GM12878 (cell line): ENCODE measurements at regions not wholly inside any gene's neighbourhood (a gene's known extent, or its start where the extent isn't known, plus 50 kb on each side); places are given as distances from the start of the nearest gene placed in this dataset.

Experiments
- ATAC-seq: fragments of 200-7000 bp; cut with Tn5 transposase; 3 replicates; pipeline ENCODE4 v1.9.1; 2020; ENCODE audit warnings: mild to moderate bottlenecking, moderate library complexity
- BruUV-seq: library from RNA; stranded (reverse); fragments of 400-500 nt; replicated peaks from 2 replicates; lab custom pipeline; 2021; lab: Mats Ljungman, UMichigan
- CTCF ChIA-PET: fragments of 300-600 bp; sonication (Branson Sonifier 250); formaldehyde crosslinking; extraction: SDS; loops from one replicate; lab custom pipeline; 2021; ENCODE audit warnings: inconsistent platforms; lab: Yijun Ruan, JAX
- POLR2A ChIA-PET: fragments of 350-600 bp; formaldehyde crosslinking; extraction: SDS; loops from one replicate; lab custom pipeline; 2021; ENCODE audit warnings: inconsistent platforms; lab: Charles Lee
- RAD21 ChIA-PET: fragments of 300-600 bp; sonication (Branson Sonifier 250); formaldehyde crosslinking; loops from one replicate; lab custom pipeline; 2023; ENCODE audit warnings: antibody characterized with exemption; ENCODE audit not compliant: unreplicated experiment; lab: Charles Lee
- SMC1A ChIA-PET: fragments of 300-600 bp; sonication (Branson Sonifier 250); formaldehyde crosslinking; loops from one replicate; lab custom pipeline; 2023; ENCODE audit not compliant: unreplicated experiment, uncharacterized antibody; lab: Charles Lee
- DNase-seq: peaks from one replicate; pipeline ENCODE4 v3.0.0-alpha.2; 2011; ENCODE audit warnings: low read depth, low spot score
- FAIRE-seq: peaks from 3 replicates; lab custom pipeline; 2011; peaks lifted over from hg19 to GRCh38; lab: Jason Lieb, UNC
- H2AFZ ChIP-seq: 2 replicates; pipeline ENCODE4 v1.6.0; 2011; ENCODE audit warnings: low read depth, low read length, control low read depth; ENCODE audit not compliant: control insufficient read depth
- H3K27ac ChIP-seq: 2 replicates; pipeline ENCODE4 v1.5.1; 2011; ENCODE audit warnings: control low read depth; ENCODE audit not compliant: control insufficient read depth, insufficient read depth
- H3K27me3 ChIP-seq, 2 experiments: replicated peaks in 1 of 2; 2 replicates each; pipeline versions ENCODE4 v1.6.0 to v1.6.1; 2011; ENCODE audit warnings: low read length in 1 of 2; ENCODE audit not compliant: control insufficient read depth in 2 of 2, insufficient read depth in 2 of 2
- H3K36me3 ChIP-seq, 2 experiments: 2 replicates each; pipeline ENCODE4 v1.5.1; 2011; ENCODE audit warnings: low read length in 1 of 2; ENCODE audit not compliant: control insufficient read depth in 2 of 2, insufficient read depth in 2 of 2
- H3K4me1 ChIP-seq: 2 replicates; pipeline ENCODE4 v1.6.1; 2011; ENCODE audit warnings: mild to moderate bottlenecking, low read length, moderate library complexity, mixed read lengths; ENCODE audit not compliant: control insufficient read depth, insufficient read depth
- H3K4me2 ChIP-seq: 2 replicates; pipeline ENCODE4 v1.6.0; 2011; ENCODE audit warnings: control low read depth; ENCODE audit not compliant: control insufficient read depth, insufficient read depth
- H3K4me3 ChIP-seq: fragments of 200-600 bp; sonication (generic); 2 replicates; pipeline ENCODE4 v1.5.1; 2016
- H3K79me2 ChIP-seq: 2 replicates; pipeline ENCODE4 v1.6.0; 2011; ENCODE audit warnings: low read length; ENCODE audit not compliant: control insufficient read depth, insufficient read depth
- H3K9ac ChIP-seq: 2 replicates; pipeline ENCODE4 v1.8.0; 2011; ENCODE audit warnings: low read length, control low read depth, mixed read lengths; ENCODE audit not compliant: control insufficient read depth, insufficient read depth
- H3K9me3 ChIP-seq: replicated peaks from 3 replicates; pipeline ENCODE4 v1.5.1; 2011; ENCODE audit warnings: mild to moderate bottlenecking, low read length; ENCODE audit not compliant: control insufficient read depth, insufficient read depth
- H4K20me1 ChIP-seq: 2 replicates; pipeline ENCODE4 v1.6.0; 2011; ENCODE audit not compliant: control insufficient read depth, insufficient read depth
- CBX5 ChIP-seq: sonication (generic); IDR thresholded peaks from 2 replicates; pipeline ENCODE4 v1.6.1; 2016; ENCODE audit warnings: low read depth, moderate library complexity, mild to moderate bottlenecking, inconsistent platforms
- ELK1 ChIP-seq: IDR thresholded peaks from 2 replicates; pipeline ENCODE4 v1.6.1; 2012; ENCODE audit warnings: low read depth, low read length, improper control_type of control experiment
- EZH2 ChIP-seq: IDR thresholded peaks from 2 replicates; pipeline ENCODE4 v1.6.1; 2012; ENCODE audit warnings: low read depth, mild to moderate bottlenecking, control low read depth, inconsistent platforms, low read length, borderline replicate concordance; ENCODE audit not compliant: control insufficient read depth
- IKZF2 ChIP-seq, 2 experiments: fragments of 450-650 bp; IDR thresholded peaks; 2 replicates each; pipeline ENCODE4 v1.6.1; 2017; ENCODE audit warnings: mild to moderate bottlenecking in 2 of 2, moderate library complexity in 2 of 2
- KLF5 ChIP-seq: fragments of 450-650 bp; IDR thresholded peaks from 2 replicates; pipeline ENCODE4 v1.6.1; 2014; ENCODE audit warnings: mild to moderate bottlenecking; ENCODE audit not compliant: partially characterized antibody
- NFYB ChIP-seq: IDR thresholded peaks from 2 replicates; pipeline ENCODE4 v1.6.1; 2011; ENCODE audit warnings: low read depth, mild to moderate bottlenecking, low read length, improper control_type of control experiment, moderate library complexity; ENCODE audit not compliant: insufficient read depth
- PRDM15 ChIP-seq: fragments of 450-650 bp; formaldehyde crosslinking; IDR thresholded peaks from 2 replicates; pipeline ENCODE4 v1.4.0; 2020; ENCODE audit warnings: mild to moderate bottlenecking, moderate library complexity
- SMAD1 ChIP-seq: fragments of 450-650 bp; IDR thresholded peaks from 2 replicates; pipeline ENCODE4 v1.6.1; 2018; ENCODE audit warnings: mild to moderate bottlenecking, low read depth; ENCODE audit not compliant: partially characterized antibody
- SMARCA5 ChIP-seq: fragments of 450-650 bp; IDR thresholded peaks from 2 replicates; pipeline ENCODE4 v1.6.1; 2017; ENCODE audit warnings: mild to moderate bottlenecking
- SRF ChIP-seq, 2 experiments: IDR thresholded peaks; 2 replicates each; pipeline ENCODE4 v1.6.1; 2011; ENCODE audit warnings: low read depth in 2 of 2, low read length in 2 of 2, mild to moderate bottlenecking in 1 of 2, moderate library complexity in 1 of 2
- SUPT20H ChIP-seq: IDR thresholded peaks from 2 replicates; pipeline ENCODE4 v1.6.1; 2011; ENCODE audit warnings: low read depth, mild to moderate bottlenecking, low read length, moderate library complexity, borderline replicate concordance; ENCODE audit not compliant: control insufficient read depth
- TBL1XR1 ChIP-seq: IDR thresholded peaks from 2 replicates; pipeline ENCODE4 v1.6.1; 2012; ENCODE audit warnings: low read depth, low read length, improper control_type of control experiment
- ZBED1 ChIP-seq: IDR thresholded peaks from 2 replicates; pipeline ENCODE4 v1.6.1; 2016; ENCODE audit warnings: borderline replicate concordance
- WGBS: methylation state at CpG from one replicate; pipeline ENCODE4 v1.1.6; 2016; ENCODE audit warnings: low lambda C conversion rate; ENCODE audit not compliant: insufficient replicate concordance, insufficient coverage; ENCODE audit errors: missing lambda C conversion rate; 5-methylcytosine and 5-hydroxymethylcytosine counted together
- in situ Hi-C: fragments of 300-500 bp; cut with MboI; formaldehyde crosslinking; loops from 9 replicates; pipeline ENCODE4 v1.14.3; 2018; ENCODE audit warnings: mixed read lengths
- intact Hi-C: fragments of 100-400 bp; cut with micrococcal nuclease; formaldehyde crosslinking; loops from one replicate; pipeline ENCODE4 v1.14.2; 2022; ENCODE audit not compliant: unreplicated experiment
- TF ChIP-seq, protein P1 (sequence below): fragments of 450-650 bp; IDR thresholded peaks from 2 replicates; pipeline ENCODE4 v1.6.1; 2017; ENCODE audit warnings: low read depth, mild to moderate bottlenecking, moderate library complexity
- TF ChIP-seq, protein P2 (sequence below): fragments of 450-650 bp; IDR thresholded peaks from 2 replicates; pipeline ENCODE4 v1.6.1; 2017; ENCODE audit warnings: antibody characterized with exemption, mild to moderate bottlenecking, moderate library complexity

DNA sequence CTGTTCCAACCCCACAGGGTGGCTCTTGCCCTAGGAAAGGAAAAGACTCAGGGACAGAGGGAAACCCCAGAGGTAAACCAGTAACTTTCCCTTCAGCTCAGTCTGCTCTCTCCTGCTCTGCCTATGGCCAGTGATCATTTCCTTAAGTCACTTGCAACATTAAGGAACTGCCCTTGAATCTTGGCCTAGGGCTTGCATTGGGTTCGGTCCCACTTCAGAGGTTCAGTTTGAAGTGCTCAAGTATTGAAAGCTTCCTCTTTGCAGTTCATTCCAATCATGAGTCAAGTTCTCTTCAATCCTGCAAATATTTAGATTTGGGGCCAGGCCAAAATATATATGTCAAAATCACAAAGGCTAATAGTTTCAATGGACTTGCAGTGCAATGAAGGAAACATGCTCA lies 97.7 kb upstream of the IRF2BP2 start:
- ChIA-PET RAD21 (interaction anchor here (1.0 kb wide), 1 partner anchor 16 kb away, joined by 3 read pairs; no protein-coding TSS in a partner anchor), CTCF (interaction anchor here (1.2 kb wide), 1 partner anchor 75 kb away, joined by 4 read pairs; no protein-coding TSS in a partner anchor), POLR2A (interaction anchor here (0.7 to 2.0 kb wide), 4 partner anchors 8 to 64 kb away, joined by 3 to 8 read pairs (median 4); no protein-coding TSS in a partner anchor), SMC1A (interaction anchor here (12.3 kb wide), 1 partner anchor 12 kb away, joined by 255 read pairs; no protein-coding TSS in a partner anchor)
- H3K36me3 ChIP-seq: no peaks in the 10 kb centered on the region
- in situ Hi-C loops: no loop called here
- DNase-seq (no peak), ATAC-seq (no peak), FAIRE-seq (no peak)
- no peak overlapping the region for H3K9ac ChIP-seq
- no peak overlapping the region for H3K4me3 ChIP-seq
- H3K4me2 ChIP-seq: no peak overlapping the region
- H2AFZ ChIP-seq: no peak overlapping the region
- no peaks in the 10 kb centered on the region for H3K79me2 ChIP-seq
- H3K27ac ChIP-seq: no peak overlapping the region
- H3K9me3 ChIP-seq: no peaks in the 10 kb centered on the region; the same call in 2 of the 3 replicates
- no TSS peak for BruUV-seq
- H4K20me1 ChIP-seq: no peaks in the 10 kb centered on the region
- H3K27me3 ChIP-seq: no peaks in the 10 kb centered on the region
- H3K4me1 ChIP-seq: no peaks in the 10 kb centered on the region
- intact Hi-C loops: no loop called here
- WGBS: 89% methylated on average over 1 of the region's 1 CpG
- TF ChIP-seq, protein P1, sequence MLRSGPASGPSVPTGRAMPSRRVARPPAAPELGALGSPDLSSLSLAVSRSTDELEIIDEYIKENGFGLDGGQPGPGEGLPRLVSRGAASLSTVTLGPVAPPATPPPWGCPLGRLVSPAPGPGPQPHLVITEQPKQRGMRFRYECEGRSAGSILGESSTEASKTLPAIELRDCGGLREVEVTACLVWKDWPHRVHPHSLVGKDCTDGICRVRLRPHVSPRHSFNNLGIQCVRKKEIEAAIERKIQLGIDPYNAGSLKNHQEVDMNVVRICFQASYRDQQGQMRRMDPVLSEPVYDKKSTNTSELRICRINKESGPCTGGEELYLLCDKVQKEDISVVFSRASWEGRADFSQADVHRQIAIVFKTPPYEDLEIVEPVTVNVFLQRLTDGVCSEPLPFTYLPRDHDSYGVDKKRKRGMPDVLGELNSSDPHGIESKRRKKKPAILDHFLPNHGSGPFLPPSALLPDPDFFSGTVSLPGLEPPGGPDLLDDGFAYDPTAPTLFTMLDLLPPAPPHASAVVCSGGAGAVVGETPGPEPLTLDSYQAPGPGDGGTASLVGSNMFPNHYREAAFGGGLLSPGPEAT: no peak
- TF ChIP-seq SRF (IDR thresholded peaks at IDR 0.05; ENCODE audit: low read depth in 2 of 2, low read length in 2 of 2) (no peak), PRDM15 (CRISPR knock-in tag) (no peak), ZBED1 (no peak), CBX5 (no peak), SMAD1 (no peak), ELK1 (no peak), KLF5 (no peak), NFYB (no peak), SUPT20H (no peak), EZH2 (no peak), IKZF2 (IDR thresholded peaks at IDR 0.05) (no peak), TBL1XR1 (no peak), SMARCA5 (no peak)
- TF ChIP-seq, protein P2, sequence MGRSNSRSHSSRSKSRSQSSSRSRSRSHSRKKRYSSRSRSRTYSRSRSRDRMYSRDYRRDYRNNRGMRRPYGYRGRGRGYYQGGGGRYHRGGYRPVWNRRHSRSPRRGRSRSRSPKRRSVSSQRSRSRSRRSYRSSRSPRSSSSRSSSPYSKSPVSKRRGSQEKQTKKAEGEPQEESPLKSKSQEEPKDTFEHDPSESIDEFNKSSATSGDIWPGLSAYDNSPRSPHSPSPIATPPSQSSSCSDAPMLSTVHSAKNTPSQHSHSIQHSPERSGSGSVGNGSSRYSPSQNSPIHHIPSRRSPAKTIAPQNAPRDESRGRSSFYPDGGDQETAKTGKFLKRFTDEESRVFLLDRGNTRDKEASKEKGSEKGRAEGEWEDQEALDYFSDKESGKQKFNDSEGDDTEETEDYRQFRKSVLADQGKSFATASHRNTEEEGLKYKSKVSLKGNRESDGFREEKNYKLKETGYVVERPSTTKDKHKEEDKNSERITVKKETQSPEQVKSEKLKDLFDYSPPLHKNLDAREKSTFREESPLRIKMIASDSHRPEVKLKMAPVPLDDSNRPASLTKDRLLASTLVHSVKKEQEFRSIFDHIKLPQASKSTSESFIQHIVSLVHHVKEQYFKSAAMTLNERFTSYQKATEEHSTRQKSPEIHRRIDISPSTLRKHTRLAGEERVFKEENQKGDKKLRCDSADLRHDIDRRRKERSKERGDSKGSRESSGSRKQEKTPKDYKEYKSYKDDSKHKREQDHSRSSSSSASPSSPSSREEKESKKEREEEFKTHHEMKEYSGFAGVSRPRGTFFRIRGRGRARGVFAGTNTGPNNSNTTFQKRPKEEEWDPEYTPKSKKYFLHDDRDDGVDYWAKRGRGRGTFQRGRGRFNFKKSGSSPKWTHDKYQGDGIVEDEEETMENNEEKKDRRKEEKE: no peak
